AG20443 (cell line): ENCODE measurements at regions not wholly inside any gene's neighbourhood (a gene's known extent, or its start where the extent isn't known, plus 50 kb on each side); places are given as distances from the start of the nearest gene placed in this dataset.
A peak's percentile ranks its signal among the peaks of the same experiment; 100 is the strongest.
"Not testable (repeated sequence)": the region's sequence is repeated elsewhere in the genome, so short reads cannot be mapped to it uniquely, and the experiment has no call there.

Source experiments
- DNase-seq: peaks from one replicate; pipeline ENCODE4 v3.0.0; 2012; ENCODE audit warnings: low spot score, mixed read lengths

- no peak for DNase-seq
Measured at GRCh38 chr5:154546719-154547118, 68.7 kb upstream of the HAND1 start.

- DNase-seq, result no peak
Measured at GRCh38 chr5:154544646-154545045, 66.6 kb upstream of the HAND1 start.

- peak; percentile 49 for DNase-seq
Measured at GRCh38 chr5:154543380-154543779, 65.4 kb upstream of the HAND1 start.

- peak; percentile 49 for DNase-seq
Measured at GRCh38 chr5:154542581-154542980, 64.6 kb upstream of the HAND1 start.

GRCh38 chr5:154542000-154542399 lies 64.0 kb upstream of the HAND1 start:
- no peak for DNase-seq

GRCh38 chr5:154541553-154541952 lies 63.5 kb upstream of the HAND1 start:
- DNase-seq, result peak; percentile 21

- DNase-seq, result no peak
Measured at GRCh38 chr5:154540600-154540999, 62.6 kb upstream of the HAND1 start.

- no peak for DNase-seq
Measured at GRCh38 chr5:154538492-154538891, 60.5 kb upstream of the HAND1 start.

- not testable (repeated sequence) for DNase-seq
Measured at GRCh38 chr5:154536439-154536838, 58.4 kb upstream of the HAND1 start.

GRCh38 chr5:154535535-154535934 lies 57.5 kb upstream of the HAND1 start:
- DNase-seq, result no peak

- DNase-seq, result no peak
Measured at GRCh38 chr5:154534457-154535050, 56.5 kb upstream of the HAND1 start.

- DNase-seq, result no peak
Measured at GRCh38 chr5:154529282-154529681, 51.3 kb upstream of the HAND1 start.

- no peak for DNase-seq
Measured at GRCh38 chr5:154528005-154528594, 50.1 kb upstream of the HAND1 start.
